MM.1S (cell line): ENCODE measurements at regions not wholly inside any gene's neighbourhood (a gene's known extent, or its start where the extent isn't known, plus 50 kb on each side); places are given as distances from the start of the nearest gene placed in this dataset.

ENCODE experiments used
- DNase-seq: peaks from one replicate; pipeline ENCODE4 v3.0.0-alpha.2; 2015
- H2AFZ ChIP-seq: fragments of 300-600 bp; sonication (generic); 2 replicates; pipeline ENCODE4 v1.6.0; 2016; ENCODE audit warnings: antibody characterized with exemption, low read length
- H3F3A ChIP-seq: fragments of 300-600 bp; sonication (generic); 2 replicates; pipeline ENCODE4 v1.6.1; 2016; ENCODE audit warnings: mild to moderate bottlenecking, antibody characterized with exemption, low read length, moderate library complexity, mixed read lengths; ENCODE audit not compliant: insufficient read depth
- H3K27ac ChIP-seq: fragments of 300-600 bp; sonication (generic); 2 replicates; pipeline ENCODE4 v1.5.1; 2016; ENCODE audit warnings: mild to moderate bottlenecking, low read length
- H3K27me3 ChIP-seq: fragments of 300-600 bp; sonication (generic); replicated peaks from 2 replicates; pipeline ENCODE4 v1.6.0; 2016; ENCODE audit warnings: low read length; ENCODE audit not compliant: insufficient read depth
- H3K36me3 ChIP-seq: fragments of 300-600 bp; sonication (generic); replicated peaks from 2 replicates; pipeline ENCODE4 v1.6.1; 2016; ENCODE audit warnings: mild to moderate bottlenecking, low read length, mixed read lengths; ENCODE audit not compliant: insufficient read depth
- H3K4me1 ChIP-seq: fragments of 300-600 bp; sonication (generic); 2 replicates; pipeline ENCODE4 v1.6.1; 2016; ENCODE audit warnings: low read length, mixed read lengths
- H3K4me2 ChIP-seq: fragments of 300-600 bp; sonication (generic); 2 replicates; pipeline ENCODE4 v1.6.0; 2016; ENCODE audit warnings: low read depth, low read length
- H3K4me3 ChIP-seq: fragments of 300-600 bp; sonication (generic); 2 replicates; pipeline ENCODE4 v1.5.1; 2016; ENCODE audit warnings: low read length, mixed read lengths
- H3K79me2 ChIP-seq: fragments of 300-600 bp; sonication (generic); 2 replicates; pipeline ENCODE4 v1.6.1; 2016; ENCODE audit warnings: mixed run types, low read length, mixed read lengths
- H3K9ac ChIP-seq: fragments of 300-600 bp; sonication (generic); 2 replicates; pipeline ENCODE4 v1.6.1; 2016; ENCODE audit warnings: low read length, mixed read lengths
- H3K9me2 ChIP-seq: fragments of 300-600 bp; sonication (generic); replicated peaks from 2 replicates; pipeline ENCODE4 v1.6.1; 2016; ENCODE audit warnings: mild to moderate bottlenecking, low read length, mixed read lengths; ENCODE audit not compliant: insufficient read depth
- H3K9me3 ChIP-seq: fragments of 300-600 bp; sonication (generic); replicated peaks from 2 replicates; pipeline ENCODE4 v1.6.1; 2016; ENCODE audit warnings: mild to moderate bottlenecking, low read length, mixed read lengths; ENCODE audit not compliant: insufficient read depth
- H4K20me1 ChIP-seq: fragments of 300-600 bp; sonication (generic); 2 replicates; pipeline ENCODE4 v1.6.1; 2016; ENCODE audit warnings: mild to moderate bottlenecking, low read length, moderate library complexity, mixed read lengths; ENCODE audit not compliant: insufficient read depth
- EZH2 ChIP-seq: fragments of 300-600 bp; sonication (generic); optimal IDR thresholded peaks from 2 replicates; pipeline ENCODE3; 2017; ENCODE audit warnings: low read depth, mild to moderate bottlenecking, antibody characterized with exemption, low read length, mixed read lengths
- EZH2phosphoT487 ChIP-seq: fragments of 300-600 bp; sonication (generic); IDR thresholded peaks from 2 replicates; pipeline ENCODE4 v1.6.1; 2018; ENCODE audit warnings: antibody characterized with exemption, low read length
- TF ChIP-seq, protein P1 (sequence below): fragments of 300-600 bp; sonication (generic); IDR thresholded peaks from 2 replicates; pipeline ENCODE4 v1.5.1; 2016; ENCODE audit warnings: antibody characterized with exemption, low read length, mixed read lengths

DNA sequence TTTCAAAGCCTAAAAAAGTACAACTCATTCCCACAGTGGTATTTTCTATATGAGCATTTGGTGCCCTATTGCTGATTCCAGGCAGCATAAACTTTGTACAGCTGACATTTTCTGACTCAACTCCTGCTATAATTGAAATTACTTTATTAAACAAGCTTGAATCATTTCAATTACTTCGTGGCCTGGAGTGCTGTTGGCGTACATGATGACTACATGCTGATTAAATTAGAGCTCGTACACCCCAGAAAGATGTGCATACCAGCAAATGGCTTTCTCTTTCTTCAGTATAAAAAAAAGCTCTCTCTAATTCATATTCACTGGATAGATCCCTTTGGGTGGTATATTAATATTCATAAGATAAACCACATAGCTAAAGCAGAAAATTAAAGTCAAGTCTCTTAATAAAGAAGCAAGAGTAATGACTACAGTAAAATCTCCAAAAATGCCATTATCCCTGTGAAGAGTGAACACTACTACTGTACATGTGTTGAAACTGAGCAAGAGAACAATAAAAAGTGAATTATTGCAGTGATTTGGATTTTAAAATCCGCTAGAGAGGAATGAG lies 245.0 kb upstream of the IGFBP7 start:
- Histone ChIP-seq H3K36me3 (no peaks in the 10 kb centered on the region), H3F3A (no peaks in the 10 kb centered on the region), H3K4me1 (no peaks in the 10 kb centered on the region), H3K27me3 (no peaks in the 10 kb centered on the region), H3K9me2 (no peaks in the 10 kb centered on the region), H3K9me3 (no peaks in the 10 kb centered on the region), H4K20me1 (no peaks in the 10 kb centered on the region), H3K9ac (no peak overlapping the region), H3K4me2 (no peak overlapping the region), H3K79me2 (no peaks in the 10 kb centered on the region), H2AFZ (no peak overlapping the region), H3K27ac (no peak overlapping the region), H3K4me3 (no peak overlapping the region)
- no peak for DNase-seq
- TF ChIP-seq, protein P1, sequence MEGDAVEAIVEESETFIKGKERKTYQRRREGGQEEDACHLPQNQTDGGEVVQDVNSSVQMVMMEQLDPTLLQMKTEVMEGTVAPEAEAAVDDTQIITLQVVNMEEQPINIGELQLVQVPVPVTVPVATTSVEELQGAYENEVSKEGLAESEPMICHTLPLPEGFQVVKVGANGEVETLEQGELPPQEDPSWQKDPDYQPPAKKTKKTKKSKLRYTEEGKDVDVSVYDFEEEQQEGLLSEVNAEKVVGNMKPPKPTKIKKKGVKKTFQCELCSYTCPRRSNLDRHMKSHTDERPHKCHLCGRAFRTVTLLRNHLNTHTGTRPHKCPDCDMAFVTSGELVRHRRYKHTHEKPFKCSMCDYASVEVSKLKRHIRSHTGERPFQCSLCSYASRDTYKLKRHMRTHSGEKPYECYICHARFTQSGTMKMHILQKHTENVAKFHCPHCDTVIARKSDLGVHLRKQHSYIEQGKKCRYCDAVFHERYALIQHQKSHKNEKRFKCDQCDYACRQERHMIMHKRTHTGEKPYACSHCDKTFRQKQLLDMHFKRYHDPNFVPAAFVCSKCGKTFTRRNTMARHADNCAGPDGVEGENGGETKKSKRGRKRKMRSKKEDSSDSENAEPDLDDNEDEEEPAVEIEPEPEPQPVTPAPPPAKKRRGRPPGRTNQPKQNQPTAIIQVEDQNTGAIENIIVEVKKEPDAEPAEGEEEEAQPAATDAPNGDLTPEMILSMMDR, result no peak
- TF ChIP-seq EZH2phosphoT487, result no peak
- TF ChIP-seq EZH2, result no peak

DNA sequence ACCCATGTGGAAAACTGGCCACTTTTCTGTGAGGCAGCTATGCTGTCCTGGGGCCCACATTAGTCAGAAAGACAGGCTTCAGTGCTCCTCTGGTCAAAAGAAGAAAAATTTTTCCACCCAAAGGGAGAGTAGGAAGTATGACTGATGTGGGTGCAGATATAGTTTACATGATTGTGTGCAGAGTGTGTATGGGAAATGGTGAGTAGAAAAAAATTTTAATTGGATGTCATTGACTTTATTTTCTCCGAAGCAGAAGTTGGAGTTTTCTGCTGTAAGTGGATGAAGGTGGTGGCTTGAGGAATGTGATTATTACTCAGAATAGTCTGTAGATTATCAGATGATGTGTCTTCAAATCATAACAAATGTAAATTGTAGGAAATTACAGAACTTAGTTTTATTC lies 241.5 kb upstream of the IGFBP7 start:
- Histone ChIP-seq H3K9me3 (no peaks in the 10 kb centered on the region), H3K79me2 (no peaks in the 10 kb centered on the region), H3K4me2 (no peak overlapping the region), H3K9me2 (no peaks in the 10 kb centered on the region), H3K27me3 (no peaks in the 10 kb centered on the region), H3K27ac (no peak overlapping the region), H4K20me1 (no peaks in the 10 kb centered on the region), H3K4me1 (no peaks in the 10 kb centered on the region), H3F3A (no peaks in the 10 kb centered on the region), H3K9ac (no peak overlapping the region), H2AFZ (no peak overlapping the region), H3K4me3 (no peak overlapping the region), H3K36me3 (no peaks in the 10 kb centered on the region)
- no peak for TF ChIP-seq EZH2phosphoT487
- TF ChIP-seq EZH2, result no peak
- TF ChIP-seq, protein P1, result no peak
- DNase-seq, result no peak

DNA sequence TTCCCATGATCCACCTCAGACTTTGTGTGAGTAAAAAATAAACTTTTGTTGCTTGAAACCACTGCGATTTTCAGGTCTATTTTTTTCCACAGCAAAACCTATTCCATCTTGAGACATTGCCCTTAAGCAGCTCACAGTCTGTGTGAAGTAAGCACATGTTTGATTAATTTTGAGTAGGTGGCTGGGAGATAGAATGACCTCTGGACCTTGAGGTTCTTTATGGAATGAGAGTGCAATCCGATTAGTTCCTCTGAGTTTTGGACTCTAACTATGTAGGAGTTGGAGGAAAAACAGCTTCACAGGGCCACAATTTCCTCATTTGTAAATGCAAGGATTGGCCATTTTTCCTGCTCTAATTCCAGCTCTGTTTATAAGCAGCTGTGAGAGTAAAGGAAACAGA lies 234.1 kb upstream of the IGFBP7 start:
- Histone ChIP-seq H3K79me2 (no peaks in the 10 kb centered on the region), H3K27me3 (no peaks in the 10 kb centered on the region), H4K20me1 (no peaks in the 10 kb centered on the region), H3F3A (no peaks in the 10 kb centered on the region), H2AFZ (0 out of 2 replicates have a peak overlapping the region, but pooled peaks have one; percentile 4), H3K4me1 (no peaks in the 10 kb centered on the region), H3K9me3 (no peaks in the 10 kb centered on the region), H3K4me3 (no peak overlapping the region), H3K9ac (no peak overlapping the region), H3K27ac (no peak overlapping the region), H3K9me2 (no peaks in the 10 kb centered on the region), H3K4me2 (no peak overlapping the region), H3K36me3 (no peaks in the 10 kb centered on the region)
- TF ChIP-seq EZH2phosphoT487, result no peak
- TF ChIP-seq, protein P1, result no peak
- no peak for TF ChIP-seq EZH2
- no peak for DNase-seq
